ENCODE measurements at regions not wholly inside any gene's neighbourhood (a gene's known extent, or its start where the extent isn't known, plus 50 kb on each side); places are given as distances from the start of the nearest gene placed in this dataset.

DNA sequence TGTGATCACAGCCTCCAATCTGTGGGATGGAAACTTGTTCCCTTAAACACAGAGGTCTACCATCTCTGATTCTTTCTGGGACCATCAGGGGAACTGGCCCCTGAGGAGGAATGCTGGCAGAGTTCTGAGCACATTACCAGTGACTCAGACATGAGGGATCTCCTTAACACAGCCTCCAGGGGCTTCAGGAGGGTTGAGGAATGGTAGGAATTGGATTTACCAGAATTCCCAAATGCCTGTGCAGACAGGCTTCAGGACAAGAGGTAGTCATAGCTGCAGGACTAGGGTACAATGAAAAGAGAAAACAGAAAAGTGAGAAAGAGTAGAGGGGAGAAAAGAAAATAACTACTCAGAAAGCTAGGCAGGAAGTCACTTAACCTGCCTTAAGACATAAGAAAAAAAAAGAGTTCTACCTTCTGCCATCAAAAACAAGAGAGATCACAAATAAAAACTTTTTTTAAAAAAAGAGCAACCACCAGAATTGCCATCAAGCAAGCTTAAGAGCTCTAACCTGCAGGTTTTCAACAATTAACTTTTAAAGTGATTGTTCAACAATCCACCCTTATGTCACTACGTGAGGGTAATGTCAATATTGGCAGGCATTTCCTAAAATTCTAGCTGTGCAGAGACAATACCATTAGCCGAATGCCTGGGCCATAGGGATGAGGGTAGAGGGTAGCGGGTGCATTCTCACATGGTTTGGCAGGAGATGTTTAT is 524.4 kb downstream of the BCL11A start:
- Mint-ChIP-seq H3K9me3 (peaks cover 39% of the 10 kb centered on the region), H3K27ac (no peak overlapping the region), H3K4me3 (no peak overlapping the region), H3K4me1 (peaks cover 9% of the 10 kb centered on the region), H3K36me3 (peaks cover 6% of the 10 kb centered on the region), H3K27me3 (ENCODE audit: low read depth) (no peaks in the 10 kb centered on the region)
- TF ChIP-seq, protein P1, sequence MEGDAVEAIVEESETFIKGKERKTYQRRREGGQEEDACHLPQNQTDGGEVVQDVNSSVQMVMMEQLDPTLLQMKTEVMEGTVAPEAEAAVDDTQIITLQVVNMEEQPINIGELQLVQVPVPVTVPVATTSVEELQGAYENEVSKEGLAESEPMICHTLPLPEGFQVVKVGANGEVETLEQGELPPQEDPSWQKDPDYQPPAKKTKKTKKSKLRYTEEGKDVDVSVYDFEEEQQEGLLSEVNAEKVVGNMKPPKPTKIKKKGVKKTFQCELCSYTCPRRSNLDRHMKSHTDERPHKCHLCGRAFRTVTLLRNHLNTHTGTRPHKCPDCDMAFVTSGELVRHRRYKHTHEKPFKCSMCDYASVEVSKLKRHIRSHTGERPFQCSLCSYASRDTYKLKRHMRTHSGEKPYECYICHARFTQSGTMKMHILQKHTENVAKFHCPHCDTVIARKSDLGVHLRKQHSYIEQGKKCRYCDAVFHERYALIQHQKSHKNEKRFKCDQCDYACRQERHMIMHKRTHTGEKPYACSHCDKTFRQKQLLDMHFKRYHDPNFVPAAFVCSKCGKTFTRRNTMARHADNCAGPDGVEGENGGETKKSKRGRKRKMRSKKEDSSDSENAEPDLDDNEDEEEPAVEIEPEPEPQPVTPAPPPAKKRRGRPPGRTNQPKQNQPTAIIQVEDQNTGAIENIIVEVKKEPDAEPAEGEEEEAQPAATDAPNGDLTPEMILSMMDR (IDR thresholded peaks at IDR 0.05; ENCODE audit: unreplicated experiment): no peak
- no peak for DNase-seq (ENCODE audit: low spot score in 2 of 2, unreplicated experiment in 2 of 2)

GRCh38 chr2:60025496-60025895 is 528.0 kb downstream of the BCL11A start:
- H3K36me3 Mint-ChIP-seq: peaks cover 2% of the 10 kb centered on the region
- H3K4me3 Mint-ChIP-seq: no peak overlapping the region
- H3K27me3 Mint-ChIP-seq (ENCODE audit: low read depth): no peaks in the 10 kb centered on the region
- H3K27ac Mint-ChIP-seq: no peak overlapping the region
- H3K9me3 Mint-ChIP-seq: peaks cover 19% of the 10 kb centered on the region
- no peak for DNase-seq (ENCODE audit: low spot score in 2 of 2, unreplicated experiment in 2 of 2)
- H3K4me1 Mint-ChIP-seq: peaks cover 12% of the 10 kb centered on the region
- TF ChIP-seq, protein P1 (IDR thresholded peaks at IDR 0.05; ENCODE audit: unreplicated experiment): no peak

- Mint-ChIP-seq H3K27me3 (ENCODE audit: low read depth) (no peaks in the 10 kb centered on the region), H3K36me3 (peaks cover 4% of the 10 kb centered on the region), H3K4me1 (peaks cover 9% of the 10 kb centered on the region), H3K9me3 (peaks cover 28% of the 10 kb centered on the region), H3K27ac (no peak overlapping the region), H3K4me3 (no peak overlapping the region)
- TF ChIP-seq, protein P1 (IDR thresholded peaks at IDR 0.05; ENCODE audit: unreplicated experiment): no peak
- DNase-seq (ENCODE audit: low spot score in 2 of 2, unreplicated experiment in 2 of 2): no peak
Observed at GRCh38 chr2:60023256-60023985, 530.0 kb downstream of the BCL11A start.

GRCh38 chr2:60007671-60008070 is 545.8 kb downstream of the BCL11A start:
- TF ChIP-seq, protein P1 (IDR thresholded peaks at IDR 0.05; ENCODE audit: unreplicated experiment): no peak
- H3K36me3 Mint-ChIP-seq: no peaks in the 10 kb centered on the region
- no peak overlapping the region for H3K4me3 Mint-ChIP-seq

DNA sequence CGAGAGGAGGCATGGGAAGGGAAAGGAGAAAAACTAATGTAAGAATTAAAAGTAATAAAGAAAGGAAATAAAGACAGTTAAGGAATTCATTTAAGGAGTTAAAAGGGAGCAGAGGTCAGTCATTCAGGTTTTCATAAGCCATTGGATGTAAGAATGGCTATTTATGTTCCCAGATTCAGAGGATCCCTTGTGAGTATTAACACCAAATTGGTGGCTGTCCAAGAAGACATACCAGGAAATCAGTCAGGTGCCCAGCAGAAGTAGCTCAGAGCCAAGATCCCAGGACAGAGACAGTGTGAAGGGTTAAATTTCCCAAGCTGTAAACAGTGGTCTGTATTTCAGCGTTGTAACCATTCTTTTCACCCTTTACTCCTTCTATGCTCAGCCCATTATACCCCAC is 550.4 kb downstream of the BCL11A start:
- Mint-ChIP-seq H3K27ac (no peak overlapping the region), H3K36me3 (no peaks in the 10 kb centered on the region), H3K9me3 (no peaks in the 10 kb centered on the region), H3K4me1 (peaks cover 15% of the 10 kb centered on the region), H3K4me3 (no peak overlapping the region), H3K27me3 (ENCODE audit: low read depth) (no peaks in the 10 kb centered on the region)
- DNase-seq (ENCODE audit: low spot score in 2 of 2, unreplicated experiment in 2 of 2): no peak
- TF ChIP-seq, protein P1 (IDR thresholded peaks at IDR 0.05; ENCODE audit: unreplicated experiment): no peak

More at GRCh38 chr2:60007671-60008070, 545.8 kb downstream of the BCL11A start:
- no peak overlapping the region for H3K27ac Mint-ChIP-seq
- peaks cover 13% of the 10 kb centered on the region for H3K9me3 Mint-ChIP-seq
- H3K4me1 Mint-ChIP-seq: no peaks in the 10 kb centered on the region
- H3K27me3 Mint-ChIP-seq (ENCODE audit: low read depth): no peaks in the 10 kb centered on the region
- DNase-seq (ENCODE audit: low spot score in 2 of 2, unreplicated experiment in 2 of 2): no peak

Data from mesothelial cell of epicardium (in vitro differentiated cells).